Bronchial epithelial cell (primary cell): ENCODE measurements at regions not wholly inside any gene's neighbourhood (a gene's known extent, or its start where the extent isn't known, plus 50 kb on each side); places are given as distances from the start of the nearest gene placed in this dataset.

ENCODE experiments used
- DNase-seq: peaks from one replicate; pipeline ENCODE4 v3.0.0-alpha.2; 2010; ENCODE audit warnings: low read depth
- FAIRE-seq: peaks from 2 replicates; lab custom pipeline; 2011; peaks lifted over from hg19 to GRCh38; lab: Jason Lieb, UNC
- H3K27me3 ChIP-seq: 2 replicates; pipeline ENCODE4 v1.5.1; 2011; ENCODE audit warnings: low read length; ENCODE audit not compliant: control insufficient read depth, insufficient read depth
- H3K36me3 ChIP-seq: 2 replicates; pipeline ENCODE4 v1.5.1; 2011; ENCODE audit warnings: low read length; ENCODE audit not compliant: control insufficient read depth, insufficient read depth
- H3K4me3 ChIP-seq: 2 replicates; pipeline ENCODE4 v1.5.1; 2011; ENCODE audit warnings: mild to moderate bottlenecking, low read depth, low read length, control low read depth
- TF ChIP-seq, protein P1 (sequence below): IDR thresholded peaks from 2 replicates; pipeline ENCODE4 v1.5.1; 2011; ENCODE audit warnings: mild to moderate bottlenecking, moderate library complexity, low read length, control low read depth, inconsistent platforms; ENCODE audit not compliant: insufficient read depth, severe bottlenecking

DNA sequence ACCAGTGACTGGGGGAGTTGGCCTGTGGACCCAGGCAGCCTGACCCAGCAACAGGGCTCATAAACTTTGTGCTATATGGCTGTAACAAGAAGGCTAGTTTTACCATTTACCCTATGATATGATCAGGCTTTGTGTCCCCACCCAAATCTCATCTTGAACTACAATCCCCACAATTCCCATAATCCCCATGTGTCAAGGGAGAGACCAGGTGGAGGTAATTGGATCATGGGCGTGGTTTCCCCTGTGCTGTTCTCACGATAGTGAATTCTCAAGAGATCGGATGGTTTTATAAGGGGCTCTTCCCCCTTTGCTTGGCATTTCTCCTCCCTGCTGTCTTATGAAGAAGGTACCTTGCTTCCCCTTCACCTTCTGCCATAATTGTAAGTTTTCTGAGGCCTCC lies 111.2 kb upstream of the NLRP1 start:
- TF ChIP-seq, protein P1, sequence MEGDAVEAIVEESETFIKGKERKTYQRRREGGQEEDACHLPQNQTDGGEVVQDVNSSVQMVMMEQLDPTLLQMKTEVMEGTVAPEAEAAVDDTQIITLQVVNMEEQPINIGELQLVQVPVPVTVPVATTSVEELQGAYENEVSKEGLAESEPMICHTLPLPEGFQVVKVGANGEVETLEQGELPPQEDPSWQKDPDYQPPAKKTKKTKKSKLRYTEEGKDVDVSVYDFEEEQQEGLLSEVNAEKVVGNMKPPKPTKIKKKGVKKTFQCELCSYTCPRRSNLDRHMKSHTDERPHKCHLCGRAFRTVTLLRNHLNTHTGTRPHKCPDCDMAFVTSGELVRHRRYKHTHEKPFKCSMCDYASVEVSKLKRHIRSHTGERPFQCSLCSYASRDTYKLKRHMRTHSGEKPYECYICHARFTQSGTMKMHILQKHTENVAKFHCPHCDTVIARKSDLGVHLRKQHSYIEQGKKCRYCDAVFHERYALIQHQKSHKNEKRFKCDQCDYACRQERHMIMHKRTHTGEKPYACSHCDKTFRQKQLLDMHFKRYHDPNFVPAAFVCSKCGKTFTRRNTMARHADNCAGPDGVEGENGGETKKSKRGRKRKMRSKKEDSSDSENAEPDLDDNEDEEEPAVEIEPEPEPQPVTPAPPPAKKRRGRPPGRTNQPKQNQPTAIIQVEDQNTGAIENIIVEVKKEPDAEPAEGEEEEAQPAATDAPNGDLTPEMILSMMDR = no peak
- FAIRE-seq = no peak
- DNase-seq = no peak

DNA sequence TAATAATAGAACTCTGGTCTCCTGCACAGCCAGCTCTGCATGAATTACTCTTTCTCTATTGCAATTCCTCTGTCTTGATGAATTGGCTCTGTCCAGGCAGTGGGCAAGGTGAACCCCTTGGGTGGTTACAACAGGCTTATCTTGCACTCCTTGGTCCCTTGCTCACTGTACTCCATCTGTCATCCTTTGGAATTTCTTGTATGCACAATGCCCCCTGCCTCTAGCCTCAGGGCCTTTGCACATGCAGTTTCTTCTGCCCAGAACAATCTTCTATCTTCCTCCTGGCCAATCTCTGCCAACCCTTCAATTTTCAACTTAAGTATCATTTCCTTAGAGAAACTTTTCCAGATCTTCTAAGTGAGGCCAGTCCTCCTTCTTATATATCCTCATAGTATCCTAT lies 114.7 kb upstream of the NLRP1 start:
- H3K4me3 ChIP-seq = no peak overlapping the region
- DNase-seq (no peak), FAIRE-seq (no peak)
- TF ChIP-seq, protein P1 = no peak
- H3K27me3 ChIP-seq = peaks cover 2% of the 10 kb centered on the region
- no peaks in the 10 kb centered on the region for H3K36me3 ChIP-seq

More for the DNA sequence above, 111.2 kb upstream of the NLRP1 start:
- H3K27me3 ChIP-seq = no peaks in the 10 kb centered on the region
- no peak overlapping the region for H3K4me3 ChIP-seq
- H3K36me3 ChIP-seq = no peaks in the 10 kb centered on the region

DNA sequence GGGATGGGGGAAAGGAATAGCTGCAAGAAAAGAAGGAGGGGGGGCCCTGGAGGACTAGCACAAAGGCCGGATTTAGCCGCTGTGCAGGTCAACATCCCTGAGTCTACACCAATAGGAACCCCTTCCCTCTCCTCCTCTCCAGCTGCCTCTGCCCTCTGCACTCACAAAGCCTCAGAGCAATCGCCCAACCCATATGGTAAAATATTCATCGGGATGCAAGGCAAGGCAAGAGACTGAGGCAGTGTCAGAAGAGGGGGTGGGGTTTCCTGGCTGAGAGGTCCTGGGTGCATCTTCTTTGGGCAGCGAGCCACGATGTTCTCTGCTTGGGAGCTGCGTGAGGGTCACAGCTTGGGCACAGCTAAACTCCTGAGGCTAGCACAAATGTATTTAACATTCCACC lies 115.5 kb upstream of the NLRP1 start:
- H3K36me3 ChIP-seq = no peaks in the 10 kb centered on the region
- DNase-seq = no peak
- peaks cover 2% of the 10 kb centered on the region for H3K27me3 ChIP-seq
- no peak overlapping the region for H3K4me3 ChIP-seq
- no peak for FAIRE-seq
- TF ChIP-seq, protein P1 = no peak

DNA sequence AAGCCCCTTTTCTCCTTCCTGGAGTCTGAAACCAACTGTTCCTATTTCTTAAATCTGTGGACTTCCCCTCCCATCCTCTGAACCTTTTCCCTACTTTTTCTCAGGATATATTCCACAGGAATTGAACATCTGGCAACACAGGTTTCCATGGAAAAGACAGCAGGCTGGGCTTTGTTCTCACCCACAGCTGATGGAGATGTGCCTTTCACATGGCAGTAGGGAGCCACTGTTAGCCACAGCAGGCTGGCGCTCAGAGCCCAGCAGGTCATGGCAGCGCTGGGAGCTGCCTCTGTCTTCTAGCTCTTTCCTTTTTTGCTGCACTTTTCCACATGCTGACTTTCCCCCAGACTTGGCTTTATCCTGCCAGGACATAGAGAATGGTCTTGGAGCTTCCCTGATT lies 116.4 kb upstream of the NLRP1 start:
- TF ChIP-seq, protein P1 = no peak
- H3K4me3 ChIP-seq = no peak overlapping the region
- peaks cover 2% of the 10 kb centered on the region for H3K27me3 ChIP-seq
- FAIRE-seq = no peak
- H3K36me3 ChIP-seq = no peaks in the 10 kb centered on the region
- DNase-seq = no peak

DNA sequence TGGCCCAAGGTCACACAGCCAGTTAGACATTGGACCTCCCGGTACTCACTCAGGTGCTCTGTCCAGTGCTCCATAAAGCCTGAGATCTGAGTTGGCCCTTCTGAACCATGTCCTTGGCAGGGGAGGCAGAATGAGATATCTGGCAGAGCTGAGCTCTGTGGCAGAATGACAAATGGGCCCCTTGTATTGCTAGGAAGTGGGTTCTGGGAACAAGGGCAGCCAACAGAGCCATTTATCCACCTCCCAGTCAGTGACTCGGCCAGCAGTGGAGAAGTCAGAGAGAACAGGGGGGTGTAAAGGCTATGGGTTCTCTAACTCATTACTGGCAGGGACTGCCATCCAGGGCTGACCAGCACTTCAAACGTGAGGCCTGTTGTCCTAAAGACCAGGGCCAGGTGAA lies 117.1 kb upstream of the NLRP1 start:
- FAIRE-seq = no peak
- TF ChIP-seq, protein P1 = no peak
- Histone ChIP-seq H3K4me3 (no peak overlapping the region), H3K36me3 (no peaks in the 10 kb centered on the region), H3K27me3 (peaks cover 2% of the 10 kb centered on the region)
- DNase-seq = no peak

DNA sequence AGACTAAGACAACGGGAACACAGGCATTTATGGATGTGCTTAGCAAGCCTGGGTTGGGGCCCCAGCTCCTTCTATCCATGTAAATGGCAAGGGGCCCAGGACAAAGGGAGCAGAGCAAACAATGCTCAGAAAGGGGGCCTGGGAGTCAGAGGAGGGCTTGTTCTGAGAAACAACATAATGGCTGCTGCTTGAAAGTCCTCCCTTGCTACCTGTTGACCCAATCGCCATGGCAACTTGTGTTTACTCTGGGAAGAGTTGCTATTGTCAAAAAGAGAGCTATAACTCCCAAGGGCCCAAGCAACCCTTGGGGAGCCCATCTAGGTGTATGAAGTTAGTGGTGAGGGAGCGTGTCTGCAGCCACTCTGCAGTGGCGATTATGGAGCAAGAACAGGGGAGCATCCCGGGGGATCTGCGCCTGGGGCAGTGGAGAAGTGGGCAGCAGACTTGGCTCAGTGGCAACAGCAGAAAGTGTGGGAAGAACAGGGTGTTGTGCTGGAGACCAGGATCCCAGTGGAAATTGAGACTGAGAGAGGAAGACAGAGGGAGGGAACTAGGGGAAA lies 118.7 kb upstream of the NLRP1 start:
- TF ChIP-seq, protein P1 = no peak
- DNase-seq = no peak
- no peak overlapping the region for H3K4me3 ChIP-seq
- H3K36me3 ChIP-seq = no peaks in the 10 kb centered on the region
- no peak for FAIRE-seq
- peaks cover 2% of the 10 kb centered on the region for H3K27me3 ChIP-seq
